Pancreas (tissue), 10 donors: ENCODE measurements at regions not wholly inside any gene's neighbourhood (a gene's known extent, or its start where the extent isn't known, plus 50 kb on each side); places are given as distances from the start of the nearest gene placed in this dataset.

Source experiments
- ATAC-seq, 4 donors: fragments of 200-7000 bp; cut with Tn5 transposase; one replicate each; pipeline versions ENCODE4 v1.8.0 to v1.9.1; 2020; ENCODE audit warnings: mild to moderate bottlenecking in 4 of 4, moderate library complexity in 4 of 4
- DNase-seq, 6 donors: peaks; one replicate each; pipeline ENCODE4 v3.0.0-alpha.2; 2020
- FAIRE-seq: peaks from 2 replicates; lab custom pipeline; 2012; peaks lifted over from hg19 to GRCh38; lab: Jason Lieb, UNC
- H3K27ac ChIP-seq, 4 donors: fragments of 200-600 bp; sonication (generic); 1 replicate in 3 of 4; 2 replicates in 1 of 4; pipeline versions ENCODE4 v1.5.0 to v1.8.0; 2020
- H3K27me3 ChIP-seq, 4 donors: fragments of 200-600 bp; one replicate each; pipeline ENCODE4 v1.8.0; 2021
- H3K36me3 ChIP-seq, 3 donors: fragments of 200-600 bp; sonication (generic) in 1 of 3; one replicate each; pipeline versions ENCODE4 v1.5.0 to v1.8.0; 2020 to 2021
- H3K4me1 ChIP-seq, 3 donors: fragments of 200-600 bp; one replicate each; pipeline ENCODE4 v1.8.0; 2021
- H3K4me3 ChIP-seq, 4 donors: fragments of 200-600 bp; sonication (generic) in 2 of 4; one replicate each; pipeline versions ENCODE4 v1.5.0 to v1.8.0; 2020 to 2021
- H3K9me3 ChIP-seq, 4 donors: fragments of 200-600 bp; one replicate each; pipeline ENCODE4 v1.8.0; 2021
- WGBS, 2 donors: extraction: QIAGEN DNeasy Blood & Tissue Kit; methylation state at CpG; one replicate each; pipeline ENCODE4 v1.1.7; 2013; 5-methylcytosine and 5-hydroxymethylcytosine counted together
- intact Hi-C, 3 donors: fragments of 100-400 bp; cut with DNase I; formaldehyde crosslinking; loops; one replicate each; pipeline versions ENCODE4 v1.11.1 to v1.14.2; 2022
- TF ChIP-seq, protein P1 (sequence below), 4 donors: fragments of 200-600 bp; sonication (generic) in 3 of 4; IDR thresholded peaks; one replicate each; pipeline versions ENCODE4 v1.5.0 to v1.8.0; 2021; ENCODE audit warnings: antibody characterized with exemption in 4 of 4
- donor health status: healthy with polysubstance abuse.
- donor health status: DM: no; HTN: no; CAD: no; lungs with moderate emphysema.
- donor health status: DM: no; HTN: no; CAD: no.
- donor health status: control.
- donor health status: control.
- donor health status: Bipolar disorder and iron deficiency.
- donor health status: DM: yes; HTN: yes; CAD: no.
- donor health status: DM: no; HTN: no; CAD: no.
- donor health status: DM: no; HTN: no; CAD: no.
- donor health status: DM: yes; HTN: yes; CAD: no.

DNA sequence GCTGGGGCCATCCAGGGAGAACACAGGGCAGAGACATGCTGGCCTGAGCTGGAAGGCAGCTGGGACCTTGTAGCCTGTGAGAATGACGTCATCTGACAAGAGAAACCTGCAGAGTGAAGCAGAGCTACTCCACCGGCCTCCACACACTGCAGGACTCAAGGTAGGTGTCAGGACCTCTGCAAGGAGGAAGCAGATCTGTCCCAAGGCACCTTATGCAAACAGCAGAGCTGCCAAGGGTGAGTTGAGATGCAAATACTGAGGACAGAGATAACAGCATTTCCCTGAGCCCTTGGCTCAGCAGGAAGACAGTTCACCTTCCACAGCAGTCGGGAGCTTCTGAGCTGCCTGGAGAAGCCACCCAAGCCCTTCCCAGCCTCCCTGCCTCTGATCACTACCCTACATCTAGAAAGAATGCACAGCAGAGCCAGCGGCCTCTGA lies 51.9 kb upstream of the IGSF9B start:
- no peaks in the 10 kb centered on the region for H3K36me3 ChIP-seq
- ATAC-seq (peak in 3 of 4 donors; percentile 30 to 59 (median 48)), DNase-seq (no peak), FAIRE-seq (no peak)
- H3K4me1 ChIP-seq = no peaks in the 10 kb centered on the region
- no peak overlapping the region for H3K27ac ChIP-seq
- H3K27me3 ChIP-seq = no peaks in the 10 kb centered on the region
- TF ChIP-seq, protein P1, sequence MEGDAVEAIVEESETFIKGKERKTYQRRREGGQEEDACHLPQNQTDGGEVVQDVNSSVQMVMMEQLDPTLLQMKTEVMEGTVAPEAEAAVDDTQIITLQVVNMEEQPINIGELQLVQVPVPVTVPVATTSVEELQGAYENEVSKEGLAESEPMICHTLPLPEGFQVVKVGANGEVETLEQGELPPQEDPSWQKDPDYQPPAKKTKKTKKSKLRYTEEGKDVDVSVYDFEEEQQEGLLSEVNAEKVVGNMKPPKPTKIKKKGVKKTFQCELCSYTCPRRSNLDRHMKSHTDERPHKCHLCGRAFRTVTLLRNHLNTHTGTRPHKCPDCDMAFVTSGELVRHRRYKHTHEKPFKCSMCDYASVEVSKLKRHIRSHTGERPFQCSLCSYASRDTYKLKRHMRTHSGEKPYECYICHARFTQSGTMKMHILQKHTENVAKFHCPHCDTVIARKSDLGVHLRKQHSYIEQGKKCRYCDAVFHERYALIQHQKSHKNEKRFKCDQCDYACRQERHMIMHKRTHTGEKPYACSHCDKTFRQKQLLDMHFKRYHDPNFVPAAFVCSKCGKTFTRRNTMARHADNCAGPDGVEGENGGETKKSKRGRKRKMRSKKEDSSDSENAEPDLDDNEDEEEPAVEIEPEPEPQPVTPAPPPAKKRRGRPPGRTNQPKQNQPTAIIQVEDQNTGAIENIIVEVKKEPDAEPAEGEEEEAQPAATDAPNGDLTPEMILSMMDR (IDR thresholded peaks at IDR 0.05) = no peak
- 37 to 47% methylated on average over 4 of the region's 4 CpGs for WGBS, 2 donors
- H3K4me3 ChIP-seq = no peak overlapping the region
- no peaks in the 10 kb centered on the region for H3K9me3 ChIP-seq
- intact Hi-C loops = no loop called here

- Histone ChIP-seq H3K9me3 (no peaks in the 10 kb centered on the region), H3K4me1 (no peaks in the 10 kb centered on the region), H3K36me3 (no peaks in the 10 kb centered on the region), H3K4me3 (no peak overlapping the region), H3K27me3 (no peaks in the 10 kb centered on the region), H3K27ac (no peak overlapping the region)
- ATAC-seq (peak in 1 of 4 donors; percentile 28), DNase-seq (no peak), FAIRE-seq (no peak)
- intact Hi-C loops = no loop called here
- TF ChIP-seq, protein P1 (IDR thresholded peaks at IDR 0.05) = no peak
- 64 to 65% methylated on average over 4 of the region's 4 CpGs for WGBS, 2 donors
Measured at GRCh38 chr11:134013518-134013917, 55.4 kb upstream of the JAM3 start.

GRCh38 chr11:134014511-134014910 lies 54.4 kb upstream of the JAM3 start:
- H3K9me3 ChIP-seq = no peaks in the 10 kb centered on the region
- intact Hi-C loops = no loop called here
- H3K27ac ChIP-seq = no peak overlapping the region
- FAIRE-seq = no peak
- 49 to 52% methylated on average over 5 of the region's 5 CpGs for WGBS, 2 donors
- no peaks in the 10 kb centered on the region for H3K36me3 ChIP-seq
- H3K27me3 ChIP-seq = no peaks in the 10 kb centered on the region
- peak; percentile 73 to 91 (median 81) for ATAC-seq
- DNase-seq = peak in 1 of 6 donors; percentile 36
- H3K4me1 ChIP-seq = no peaks in the 10 kb centered on the region
- no peak overlapping the region for H3K4me3 ChIP-seq
- TF ChIP-seq, protein P1 (IDR thresholded peaks at IDR 0.05) = peak in 1 of 4 donors; percentile 8

- no peak overlapping the region for H3K27ac ChIP-seq
- DNase-seq = no peak
- no peak overlapping the region for H3K4me3 ChIP-seq
- 60 to 64% methylated on average over 5 of the region's 5 CpGs for WGBS, 2 donors
- ATAC-seq = no peak
- H3K36me3 ChIP-seq = no peaks in the 10 kb centered on the region
- H3K4me1 ChIP-seq = no peaks in the 10 kb centered on the region
- H3K27me3 ChIP-seq = no peaks in the 10 kb centered on the region
- no peak for FAIRE-seq
- TF ChIP-seq, protein P1 (IDR thresholded peaks at IDR 0.05) = no peak
- no peaks in the 10 kb centered on the region for H3K9me3 ChIP-seq
- intact Hi-C loops = no loop called here
Measured at GRCh38 chr11:134015556-134015955, 53.3 kb upstream of the JAM3 start.

DNA sequence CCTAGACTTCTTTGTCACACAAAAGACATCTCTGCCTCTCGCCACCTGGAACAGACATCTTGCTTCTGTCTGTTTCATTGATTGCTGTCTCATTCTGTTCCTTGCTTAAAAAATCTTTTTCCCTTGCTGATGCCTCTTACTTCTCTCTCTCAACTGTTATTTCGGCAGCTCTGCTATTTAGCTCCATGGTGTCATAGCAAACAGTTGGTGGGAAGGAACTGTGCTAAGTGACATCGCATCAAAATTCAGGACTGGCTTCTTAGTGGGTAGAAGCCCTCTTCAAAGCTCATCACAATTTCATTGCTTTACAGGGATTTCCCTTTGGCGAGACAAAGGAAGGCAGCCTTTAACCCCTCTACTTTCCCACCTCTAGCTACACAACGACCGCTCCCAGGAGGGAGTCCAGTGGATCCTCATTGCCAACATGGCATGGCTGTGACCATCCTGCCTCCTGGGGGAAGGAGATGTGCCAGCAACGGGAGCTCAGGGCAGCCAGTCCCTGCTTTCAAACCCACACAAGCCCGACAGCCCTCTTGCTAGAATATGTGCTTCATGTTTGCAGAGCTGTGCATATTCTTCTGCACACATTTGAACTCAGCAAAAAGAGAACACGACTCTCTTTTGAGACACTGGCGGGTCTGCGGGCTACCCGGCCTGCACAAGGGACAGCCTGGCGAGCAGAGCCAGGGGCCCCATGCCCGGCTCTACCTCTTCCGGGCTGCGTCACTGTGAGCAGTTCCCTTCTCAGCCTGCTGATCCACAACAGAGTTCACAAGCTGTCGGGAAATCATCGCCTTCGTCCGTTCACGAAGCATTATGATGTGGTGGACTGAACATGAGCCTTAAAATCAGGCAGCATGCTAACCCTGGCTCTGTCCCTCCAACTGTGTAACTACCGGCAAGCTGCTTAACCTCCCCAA lies 51.1 kb upstream of the JAM3 start:
- ATAC-seq (no peak), FAIRE-seq (no peak), DNase-seq (no peak)
- 62 to 74% methylated on average over 22 of the region's 22 CpGs for WGBS, 2 donors
- Histone ChIP-seq H3K36me3 (no peaks in the 10 kb centered on the region), H3K27ac (no peak overlapping the region), H3K4me3 (no peak overlapping the region), H3K27me3 (no peaks in the 10 kb centered on the region), H3K4me1 (no peaks in the 10 kb centered on the region), H3K9me3 (no peaks in the 10 kb centered on the region)
- intact Hi-C loops = no loop called here
- TF ChIP-seq, protein P1 (IDR thresholded peaks at IDR 0.05) = no peak
